Activated CD8-positive, alpha-beta memory T cell treated with anti-CD3 and anti-CD28 coated beads for 36 hours (primary cell): ENCODE measurements at regions not wholly inside any gene's neighbourhood (a gene's known extent, or its start where the extent isn't known, plus 50 kb on each side); places are given as distances from the start of the nearest gene placed in this dataset.

Experiments
- CTCF ChIA-PET: fragments of 350-600 bp; sonication (Branson Sonifier 250); formaldehyde crosslinking; loops from one replicate; lab custom pipeline; 2021; ENCODE audit warnings: antibody characterized with exemption; lab: Charles Lee
- POLR2A ChIA-PET: fragments of 350-600 bp; sonication (Branson Sonifier 250); formaldehyde crosslinking; loops from one replicate; lab custom pipeline; 2021; ENCODE audit warnings: antibody characterized with exemption; lab: Charles Lee

DNA sequence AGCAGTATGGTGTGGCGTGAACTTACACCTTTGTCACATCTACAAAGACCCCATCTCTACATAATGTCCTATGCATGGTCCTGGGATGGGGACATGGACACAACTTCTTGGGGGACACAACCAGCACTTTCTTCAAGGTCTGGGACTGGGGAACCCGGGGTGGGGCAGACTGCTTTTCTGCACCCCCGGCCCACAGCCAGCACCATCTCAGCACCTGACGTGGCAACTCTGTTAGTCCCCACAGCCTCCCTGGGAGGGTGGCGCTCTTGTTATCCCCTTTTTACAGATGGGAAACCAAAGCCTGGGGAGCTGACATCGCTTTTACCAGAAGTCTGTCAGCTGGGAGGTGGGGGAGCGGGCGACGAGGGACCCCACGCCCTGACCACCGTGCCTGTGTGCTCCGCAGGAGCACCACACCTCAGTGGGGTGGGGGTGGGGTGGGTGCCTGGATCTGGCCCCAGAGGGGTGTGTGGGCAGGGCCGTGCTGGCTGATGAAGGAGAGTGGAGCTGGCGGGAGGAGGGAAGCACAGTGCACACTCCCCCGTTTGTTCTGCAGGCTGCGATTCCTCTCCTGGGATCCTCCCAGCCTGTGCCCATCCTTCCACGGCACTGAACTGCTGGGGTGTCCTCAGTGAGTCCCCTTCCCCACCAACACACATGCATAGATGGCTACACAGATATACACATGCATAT, 115.4 kb upstream of the GSE1 start:
- ChIA-PET CTCF (no interaction called here), POLR2A (no interaction called here)

DNA sequence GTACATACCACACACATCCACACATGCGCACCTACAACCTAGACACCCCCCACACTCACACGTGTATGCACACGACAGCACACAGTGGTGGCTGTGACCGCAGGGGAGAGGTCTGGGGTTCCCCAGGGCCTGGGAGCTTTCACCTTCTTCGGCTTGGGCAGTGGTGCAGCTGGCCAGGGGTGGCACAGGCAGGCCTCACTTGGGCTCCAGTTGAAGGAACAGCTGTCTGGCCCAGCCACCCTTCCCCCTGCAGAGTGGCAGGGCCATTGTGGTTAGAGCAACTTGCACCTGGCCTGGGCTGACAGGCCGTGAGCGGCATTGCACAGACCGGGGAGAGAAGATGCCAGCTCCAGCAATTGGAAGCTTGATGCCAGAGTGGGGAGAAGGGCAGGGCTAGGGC, 114.5 kb upstream of the GSE1 start:
- CTCF ChIA-PET, result no interaction called here
- POLR2A ChIA-PET, result no interaction called here

DNA sequence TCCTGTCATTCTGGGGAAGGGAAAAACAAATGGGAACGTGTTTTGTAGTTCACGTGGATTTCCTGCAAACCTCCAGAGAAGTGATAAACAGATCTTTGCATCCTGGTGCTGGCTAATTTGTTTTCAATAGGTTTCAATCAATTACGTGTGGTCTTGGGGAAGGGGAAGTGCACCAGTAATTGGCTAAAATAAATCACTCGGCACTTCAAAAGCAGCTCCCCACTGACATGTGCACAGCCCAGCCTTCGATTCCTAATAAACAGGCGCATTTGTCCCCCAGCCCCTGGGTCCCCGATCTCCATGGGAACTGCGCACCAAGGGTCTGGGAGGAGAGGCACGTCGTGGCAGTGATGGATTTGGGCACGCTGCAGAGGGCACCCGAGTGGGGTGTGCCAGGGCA, 112.9 kb upstream of the GSE1 start:
- CTCF ChIA-PET, result no interaction called here
- POLR2A ChIA-PET, result no interaction called here

DNA sequence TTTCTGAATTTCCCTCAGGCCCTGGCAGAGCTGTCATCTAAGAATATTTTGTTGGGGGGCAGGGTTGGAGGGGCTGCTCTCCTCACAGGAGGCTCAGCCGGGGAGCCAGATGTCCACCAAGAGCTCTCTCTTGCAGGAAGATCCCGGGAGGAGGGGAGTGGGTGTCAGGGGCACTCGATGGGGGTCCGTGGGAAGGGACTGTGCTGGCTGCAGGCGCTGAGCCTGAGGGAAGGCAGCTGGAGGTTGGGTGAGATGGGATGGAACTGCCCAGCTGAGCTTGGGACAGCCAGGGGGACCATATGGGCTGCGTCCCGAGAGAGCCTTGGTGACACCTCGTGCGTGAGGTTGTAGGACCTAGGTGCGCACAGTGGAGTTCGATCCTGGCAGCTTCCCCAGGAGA, 111.2 kb upstream of the GSE1 start:
- ChIA-PET CTCF (interaction anchor here (0.8 kb wide), 1 partner anchor 14 kb away, joined by 4 read pairs; no protein-coding TSS in a partner anchor), POLR2A (no interaction called here)

DNA sequence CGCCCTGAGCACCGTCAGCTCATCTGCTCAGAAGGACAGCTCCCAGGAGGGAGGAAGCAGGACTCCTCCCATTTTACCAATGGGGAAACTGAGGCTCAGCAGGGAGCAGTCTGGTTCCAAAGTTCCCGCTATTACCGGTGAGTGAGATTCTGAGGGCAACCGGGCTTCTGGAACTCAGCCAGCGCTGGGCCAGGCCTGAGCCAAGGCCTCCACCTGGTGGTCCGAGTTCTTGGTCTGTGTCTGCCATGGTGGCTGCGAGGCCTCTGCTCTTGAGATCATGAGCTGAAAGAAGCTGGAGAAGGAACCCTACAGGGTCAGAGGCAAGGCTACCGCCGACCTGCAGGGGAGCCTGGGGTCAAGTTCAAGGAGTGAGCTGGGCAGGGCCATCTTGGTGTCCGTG, 110.8 kb upstream of the GSE1 start:
- POLR2A ChIA-PET, result no interaction called here
- CTCF ChIA-PET, result interaction anchor here (0.8 to 1.1 kb wide), 2 partner anchors 14 to 113 kb away, joined by 3 to 4 read pairs; no protein-coding TSS in a partner anchor

DNA sequence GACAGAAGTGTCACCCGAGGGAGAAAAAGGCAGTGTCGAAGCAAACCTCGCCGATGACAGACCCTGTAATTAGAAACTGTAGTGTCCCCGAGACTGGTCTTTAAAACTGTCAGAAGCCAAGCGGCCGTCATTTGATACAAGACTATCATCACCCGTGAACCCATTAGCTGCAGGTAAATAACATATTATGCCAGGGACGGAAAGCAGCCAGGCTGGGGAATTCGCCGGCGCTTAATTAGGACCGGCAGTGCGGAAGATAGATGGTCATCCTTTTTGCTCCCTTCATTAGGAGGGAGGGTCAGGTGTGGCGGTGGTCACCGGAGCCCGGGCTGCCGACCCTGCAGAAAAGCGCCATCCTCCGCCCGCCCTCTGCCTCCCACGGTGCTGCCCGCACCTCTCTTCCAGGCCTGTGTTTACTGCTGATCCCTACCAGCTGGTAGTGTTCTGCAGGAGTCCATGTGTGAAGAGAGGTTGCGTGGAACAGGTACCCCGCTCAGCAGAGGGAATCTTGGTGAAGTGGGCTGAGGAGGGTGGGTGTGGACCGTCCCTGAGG, 109.4 kb upstream of the GSE1 start:
- ChIA-PET CTCF (no interaction called here), POLR2A (no interaction called here)

DNA sequence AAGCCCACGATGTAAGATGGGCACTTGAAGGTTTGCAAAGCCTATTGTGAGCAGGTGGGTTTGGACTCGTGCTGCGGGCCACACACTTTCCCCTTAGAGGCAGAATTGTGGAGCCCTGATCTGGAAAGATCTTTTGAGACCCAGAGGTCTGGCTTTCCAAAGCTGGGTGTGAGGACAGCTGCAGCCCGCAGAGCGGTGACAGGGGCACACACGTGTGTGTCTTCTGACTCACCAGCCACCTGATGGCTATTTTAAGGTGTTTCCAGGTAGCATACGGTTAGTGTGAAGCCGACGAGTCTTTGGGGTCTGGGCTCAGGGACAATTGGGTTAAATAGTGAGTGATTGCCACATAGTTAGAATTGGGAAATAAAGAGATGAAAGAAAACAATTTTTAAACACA, 108.9 kb upstream of the GSE1 start:
- POLR2A ChIA-PET, result no interaction called here

DNA sequence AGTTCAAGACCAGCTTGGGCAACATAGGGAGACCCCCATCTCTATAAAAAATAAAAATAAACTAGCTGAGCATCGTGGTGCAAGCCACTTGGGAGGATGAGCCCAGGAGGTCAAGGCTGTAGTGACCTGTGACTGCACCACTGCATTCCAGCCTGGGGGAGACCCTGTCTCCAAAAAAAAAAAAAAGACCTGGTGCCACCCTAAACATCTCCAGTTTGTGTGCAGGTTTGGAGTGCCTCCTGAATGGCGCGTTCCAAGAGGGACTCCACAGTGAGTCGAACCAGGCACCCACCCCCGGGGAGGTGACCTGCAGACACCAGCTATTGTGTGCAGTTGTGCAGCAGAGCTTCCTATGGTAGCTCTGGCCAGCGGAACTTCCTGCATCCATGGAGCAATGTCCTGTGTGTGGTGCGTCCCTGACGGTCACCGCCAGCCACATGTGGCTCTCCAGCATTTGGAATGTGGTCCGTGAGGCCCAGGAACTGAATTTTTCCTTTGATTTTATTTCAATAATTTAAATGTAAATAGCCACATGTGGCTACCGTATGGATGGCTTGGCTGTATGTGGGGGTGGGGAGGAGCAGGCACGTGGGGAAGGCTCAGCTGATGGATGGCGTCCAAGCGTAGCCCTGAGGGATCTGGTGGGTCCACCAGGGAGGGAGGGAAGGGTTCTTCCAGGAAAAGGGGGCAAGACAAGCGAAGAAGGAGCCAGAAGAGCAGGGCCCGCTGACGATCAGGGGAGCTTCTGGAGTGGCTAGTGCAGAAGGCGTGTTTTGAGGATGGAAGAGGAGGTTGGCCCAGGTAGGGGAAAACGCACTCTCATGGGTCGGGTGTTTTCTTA, 107.1 kb upstream of the GSE1 start:
- POLR2A ChIA-PET, result no interaction called here
- CTCF ChIA-PET, result interaction anchor here (0.6 kb wide), 1 partner anchor 1405 kb away, joined by 4 read pairs; no protein-coding TSS in a partner anchor

More for the DNA sequence above, 108.9 kb upstream of the GSE1 start:
- CTCF ChIA-PET, result no interaction called here

DNA sequence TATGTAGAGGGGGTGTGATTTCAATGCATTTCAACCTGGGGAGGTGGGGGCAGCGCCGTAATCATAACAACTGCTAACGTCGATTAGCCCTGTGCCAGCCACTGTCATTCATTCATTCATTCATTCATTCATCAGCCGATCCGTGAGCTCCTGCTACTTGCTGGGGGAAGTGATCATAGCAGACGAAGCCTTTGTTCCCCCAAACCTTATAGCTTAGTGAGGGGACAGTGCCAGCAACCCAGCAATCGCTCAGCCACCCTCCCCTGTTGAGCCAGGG, 106.5 kb upstream of the GSE1 start:
- ChIA-PET POLR2A (no interaction called here), CTCF (interaction anchor here (0.6 kb wide), 1 partner anchor 1406 kb away, joined by 4 read pairs; no protein-coding TSS in a partner anchor)

DNA sequence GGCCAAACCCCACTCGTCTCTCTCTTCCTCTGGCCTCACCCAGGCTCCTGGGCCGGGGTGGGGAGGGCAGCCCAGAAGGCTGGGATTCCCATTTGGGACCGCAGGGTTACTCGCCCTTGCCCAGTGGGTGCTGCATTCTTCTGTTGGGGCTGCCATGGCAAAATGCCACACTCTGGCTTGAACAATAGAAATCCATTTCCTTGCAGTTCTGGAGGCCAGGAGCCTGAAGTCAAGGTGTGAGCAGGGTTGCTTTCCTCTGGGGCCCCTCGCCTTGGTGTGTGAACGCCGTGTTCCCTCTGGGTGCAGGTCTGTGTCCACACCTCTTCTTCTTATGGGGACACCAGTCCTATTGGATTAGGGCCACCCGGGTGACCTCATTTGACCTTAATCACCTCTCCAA, 105.8 kb upstream of the GSE1 start:
- POLR2A ChIA-PET, result no interaction called here

DNA sequence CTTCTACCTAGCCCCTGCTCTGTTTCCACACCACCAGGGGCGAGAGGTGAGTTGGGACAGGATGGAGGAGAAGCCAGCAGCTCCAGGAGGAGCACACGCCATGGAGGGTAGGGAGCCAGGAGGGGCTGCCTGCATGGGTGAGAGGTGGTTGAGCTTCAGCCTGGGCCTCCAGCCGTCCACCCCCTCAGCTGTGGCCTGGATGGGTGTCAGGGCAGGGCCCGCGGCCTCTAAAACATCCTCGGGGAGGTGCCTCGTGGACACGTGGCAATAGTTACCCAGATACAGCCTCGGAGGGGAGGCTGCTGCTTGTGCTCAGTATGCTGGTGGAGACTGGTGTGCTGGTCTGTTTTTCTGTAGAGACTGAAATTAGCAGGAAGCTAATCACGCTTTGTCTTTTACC, 104.7 kb upstream of the GSE1 start:
- POLR2A ChIA-PET, result no interaction called here
- CTCF ChIA-PET, result no interaction called here

More for the DNA sequence above, 105.8 kb upstream of the GSE1 start:
- CTCF ChIA-PET, result no interaction called here

DNA sequence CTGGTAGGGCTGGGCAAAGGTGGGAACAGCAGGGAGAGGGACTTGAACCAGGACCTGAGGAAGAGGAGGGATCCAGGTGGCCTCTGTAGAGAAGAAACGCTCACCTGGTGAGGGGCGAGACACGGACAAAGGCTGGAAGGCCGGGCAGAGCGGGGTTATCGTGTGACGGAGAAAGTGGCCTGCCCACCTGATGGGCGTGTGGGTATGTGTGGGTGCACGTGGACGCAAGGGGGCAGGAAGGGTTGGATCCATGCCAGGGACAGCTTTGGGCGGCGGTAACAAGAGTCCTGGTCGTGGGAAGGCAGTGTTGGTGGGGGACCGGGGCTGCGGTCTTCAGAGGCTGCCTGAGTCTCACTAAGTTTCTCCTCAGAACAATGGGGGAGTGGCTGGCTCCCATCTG, 104.1 kb upstream of the GSE1 start:
- POLR2A ChIA-PET, result no interaction called here
- CTCF ChIA-PET, result no interaction called here

DNA sequence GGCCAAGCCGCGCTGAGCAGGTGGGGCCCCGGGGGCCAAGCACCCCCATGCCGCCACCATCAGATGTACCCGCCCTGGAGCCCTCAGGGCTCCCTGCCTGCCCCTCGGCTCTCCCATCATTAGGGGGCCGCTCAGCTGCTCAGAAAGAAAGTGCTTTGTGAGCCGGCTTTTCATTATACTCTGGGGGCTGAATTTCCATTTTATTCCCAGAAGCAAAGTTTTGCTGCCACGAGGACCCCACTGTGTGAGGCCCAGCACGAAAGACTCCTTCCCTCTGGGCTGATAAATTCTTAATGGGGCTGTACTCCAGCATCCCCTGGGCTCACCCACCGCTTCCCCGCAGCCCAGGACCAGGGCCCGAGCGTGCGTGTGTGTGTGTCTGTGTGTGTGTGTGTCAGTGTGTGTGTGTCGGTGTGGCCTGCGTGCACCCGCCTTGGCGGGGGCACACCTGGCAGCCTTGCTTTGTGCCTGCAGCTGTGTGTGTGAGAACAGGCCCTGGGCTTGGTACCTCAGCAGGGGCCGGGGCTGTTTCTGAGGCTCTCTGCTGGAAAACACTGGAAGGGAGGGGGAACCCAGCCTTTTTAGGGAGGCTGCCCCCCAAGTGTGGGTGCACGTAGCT, 103.0 kb upstream of the GSE1 start:
- POLR2A ChIA-PET, result no interaction called here
- CTCF ChIA-PET, result no interaction called here

DNA sequence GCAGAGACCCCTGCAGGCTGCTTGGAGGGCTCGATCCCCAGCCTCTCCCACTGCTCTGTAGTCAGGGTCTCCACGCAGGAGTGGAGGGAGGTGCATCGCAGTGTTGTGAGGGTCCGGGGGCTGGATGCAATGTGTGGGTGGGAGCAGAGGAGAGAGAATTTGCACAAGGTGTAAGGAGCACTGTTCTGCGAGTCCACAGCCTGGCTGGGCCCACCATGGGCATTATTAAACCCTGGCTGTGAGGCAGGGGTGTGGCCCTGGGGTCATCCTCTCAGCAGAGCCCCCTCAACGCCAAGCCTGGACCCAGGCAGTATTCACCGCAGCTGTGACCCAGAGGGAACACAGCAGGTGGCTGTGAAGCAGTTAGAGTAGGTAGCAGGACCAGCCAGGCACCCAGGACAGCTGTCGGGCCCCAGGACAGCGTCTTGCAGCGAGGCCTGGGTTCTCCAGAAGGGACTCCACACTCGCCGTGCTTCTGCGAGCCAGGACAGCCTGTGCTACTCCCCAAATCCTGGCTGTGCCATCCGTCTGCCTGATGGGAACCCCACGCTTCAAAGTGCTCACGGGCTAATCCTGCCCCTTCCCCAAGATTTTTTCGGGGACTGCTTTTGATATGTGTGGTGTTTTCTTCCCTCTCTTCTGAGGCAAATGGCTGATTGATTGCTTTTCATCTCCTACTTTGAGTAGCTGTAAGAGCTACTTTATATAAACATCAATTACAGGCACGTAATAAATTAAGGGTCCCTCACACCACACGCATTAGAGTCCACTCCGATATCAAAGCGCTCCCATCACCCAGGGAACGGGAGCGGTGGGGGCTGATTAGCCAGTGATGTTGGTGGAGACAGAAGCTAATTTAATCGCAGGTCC, 100.9 kb upstream of the GSE1 start:
- POLR2A ChIA-PET, result no interaction called here
- CTCF ChIA-PET, result interaction anchor here (1.2 kb wide), 1 partner anchor 17 kb away, joined by 3 read pairs; no protein-coding TSS in a partner anchor

DNA sequence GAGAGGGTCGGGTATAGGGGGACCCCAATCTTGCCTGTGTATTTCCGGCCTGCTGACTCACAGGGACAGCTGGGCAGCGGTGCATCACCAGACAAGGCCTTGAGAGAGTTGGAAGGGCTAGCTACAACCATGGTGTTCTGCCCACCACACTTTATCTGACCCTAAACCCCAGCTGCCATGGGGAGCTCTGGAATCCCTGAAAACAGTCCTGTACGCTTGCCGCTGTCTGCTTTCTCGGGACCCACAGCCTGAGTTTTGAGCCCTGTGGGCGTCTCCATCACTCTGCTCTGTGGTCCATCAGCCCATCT, 100.4 kb upstream of the GSE1 start:
- ChIA-PET POLR2A (no interaction called here), CTCF (interaction anchor here (1.2 kb wide), 1 partner anchor 16 kb away, joined by 3 read pairs; no protein-coding TSS in a partner anchor)

DNA sequence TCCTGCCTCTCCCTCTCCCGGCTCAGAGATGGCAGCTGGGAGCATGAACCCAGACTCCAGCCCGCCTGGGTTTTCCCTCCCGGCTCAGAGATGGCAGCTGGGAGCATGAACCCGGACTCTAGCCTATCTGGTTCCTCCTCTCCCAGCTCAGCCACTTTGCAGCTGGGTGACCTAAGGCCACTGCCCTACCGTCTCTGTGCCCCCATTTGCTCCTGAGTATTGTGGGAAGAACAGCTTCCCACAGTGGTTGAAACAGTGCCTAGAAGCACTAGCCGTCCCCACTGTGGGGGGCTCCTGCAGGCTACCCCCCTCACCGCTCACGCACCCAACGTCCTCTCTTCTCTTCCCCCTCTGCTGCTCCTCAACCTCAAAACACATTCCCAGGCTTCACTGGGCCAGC, 99.9 kb upstream of the GSE1 start:
- POLR2A ChIA-PET, result no interaction called here
- CTCF ChIA-PET, result interaction anchor here (1.2 kb wide), 1 partner anchor 16 kb away, joined by 3 read pairs; no protein-coding TSS in a partner anchor

DNA sequence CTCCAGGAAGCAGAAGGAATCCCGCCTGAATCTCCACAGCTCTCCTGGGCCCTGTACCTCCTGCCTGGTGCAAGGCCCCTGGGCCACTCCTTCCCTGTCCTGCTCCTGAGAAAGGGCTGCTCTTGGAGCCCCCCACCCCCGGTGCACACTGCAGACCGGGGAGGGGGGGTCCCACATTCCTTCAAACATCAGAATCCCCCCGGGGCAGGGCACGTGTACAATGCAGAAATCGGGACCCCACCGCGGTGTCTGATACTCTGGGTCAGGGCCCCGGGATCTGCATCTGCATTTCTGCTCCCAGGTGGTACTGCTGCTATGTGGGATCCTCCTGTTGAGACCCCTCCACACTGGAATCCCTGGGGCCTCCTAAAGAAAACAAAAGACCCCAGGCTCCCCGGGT, 99.5 kb upstream of the GSE1 start:
- POLR2A ChIA-PET, result no interaction called here
- CTCF ChIA-PET, result no interaction called here

DNA sequence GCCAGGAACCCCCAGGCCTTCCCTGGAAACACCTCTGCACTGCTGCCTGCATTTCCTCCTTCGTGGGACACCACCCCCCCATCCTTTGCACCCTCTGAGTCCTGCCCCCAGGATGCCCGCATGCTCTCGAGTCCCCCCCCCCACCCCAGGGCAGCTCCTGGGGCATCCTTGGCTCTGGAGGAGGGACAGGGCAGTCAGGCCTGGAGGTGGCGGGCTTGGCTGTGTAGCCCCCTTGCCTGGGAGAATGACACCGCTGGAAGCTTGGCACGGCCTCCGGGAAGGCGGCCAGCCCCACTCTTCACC, 98.9 kb upstream of the GSE1 start:
- CTCF ChIA-PET, result no interaction called here
- POLR2A ChIA-PET, result no interaction called here

DNA sequence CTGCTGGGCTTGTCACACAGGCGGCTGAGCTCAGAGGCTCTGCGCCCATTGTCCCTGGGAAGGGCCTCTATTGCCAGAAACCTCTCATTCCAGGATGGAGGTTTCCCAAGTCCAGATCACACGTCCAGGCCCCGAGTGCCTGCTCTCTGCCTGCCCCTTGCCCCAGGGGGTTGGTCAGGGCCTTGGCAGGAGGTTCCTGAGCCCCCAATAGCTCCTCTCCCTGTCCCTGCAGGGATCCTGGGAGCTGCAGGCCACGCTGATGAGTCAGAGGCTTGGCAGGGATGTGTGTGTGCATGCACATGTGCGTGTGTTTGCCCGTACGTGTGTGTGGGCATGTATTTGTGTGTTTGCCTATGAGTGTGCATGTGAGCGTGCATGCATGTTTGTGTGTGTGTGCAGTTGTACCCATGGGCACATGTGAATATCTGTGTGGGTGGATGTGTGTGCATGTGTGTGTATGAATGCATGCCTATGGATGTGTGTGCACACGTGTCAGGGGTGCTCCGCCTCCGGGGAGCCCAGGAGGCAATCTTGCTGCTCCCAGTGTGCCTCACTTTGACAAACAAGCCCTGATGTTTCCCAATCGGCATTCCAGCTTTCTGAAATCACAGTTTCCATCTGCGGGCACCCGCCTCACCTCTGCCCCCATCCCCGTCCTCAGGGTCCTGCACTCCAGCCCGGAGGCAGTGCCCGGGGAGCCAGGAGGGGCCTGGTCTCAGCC, 98.4 kb upstream of the GSE1 start:
- ChIA-PET CTCF (no interaction called here), POLR2A (no interaction called here)
